Lower leg skin (tissue), 3 donors: ENCODE measurements at regions not wholly inside any gene's neighbourhood (a gene's known extent, or its start where the extent isn't known, plus 50 kb on each side); places are given as distances from the start of the nearest gene placed in this dataset.

ENCODE experiments used
- POLR2A ChIP-seq, 2 donors: fragments of 450-650 bp; IDR thresholded peaks; one replicate each; pipeline ENCODE4 v1.6.1; 2016 to 2017; ENCODE audit warnings: antibody characterized with exemption in 2 of 2, mild to moderate bottlenecking in 1 of 2, moderate library complexity in 1 of 2
- TF ChIP-seq, protein P1 (sequence below), 3 donors: fragments of 450-650 bp; IDR thresholded peaks; one replicate each; pipeline ENCODE4 v1.5.1; 2016; ENCODE audit warnings: antibody characterized with exemption in 3 of 3, mild to moderate bottlenecking in 3 of 3, moderate library complexity in 2 of 3

DNA sequence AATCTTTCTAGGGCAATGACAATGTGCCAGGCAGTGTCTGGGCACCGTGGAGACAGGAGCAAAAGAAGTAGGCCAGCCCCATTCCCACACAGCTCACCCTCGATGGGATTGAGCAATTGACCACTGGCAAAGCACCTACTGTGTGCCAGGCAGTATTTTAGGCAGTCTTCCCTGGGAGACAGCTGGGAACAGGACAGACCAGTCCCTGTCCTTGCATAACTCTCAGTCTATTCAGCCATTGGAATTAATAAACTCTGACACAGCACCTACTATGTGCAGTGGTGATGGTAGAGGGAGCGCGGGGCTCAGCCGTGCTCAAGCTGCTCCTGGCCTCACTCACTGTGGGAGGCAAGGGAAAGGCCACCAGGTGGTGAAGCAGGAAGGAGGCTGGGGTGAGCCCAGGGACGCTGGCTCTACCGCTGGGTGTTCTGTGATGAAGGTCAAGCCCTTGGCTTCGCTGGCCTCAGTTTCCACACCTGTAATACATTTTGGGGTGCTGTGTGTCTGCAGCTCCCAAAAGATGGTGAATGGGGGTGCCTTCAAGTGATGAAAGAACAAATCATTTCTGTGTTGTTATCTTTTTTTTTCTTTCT is 122.3 kb upstream of the PMEPA1 start:
- TF ChIP-seq, protein P1, sequence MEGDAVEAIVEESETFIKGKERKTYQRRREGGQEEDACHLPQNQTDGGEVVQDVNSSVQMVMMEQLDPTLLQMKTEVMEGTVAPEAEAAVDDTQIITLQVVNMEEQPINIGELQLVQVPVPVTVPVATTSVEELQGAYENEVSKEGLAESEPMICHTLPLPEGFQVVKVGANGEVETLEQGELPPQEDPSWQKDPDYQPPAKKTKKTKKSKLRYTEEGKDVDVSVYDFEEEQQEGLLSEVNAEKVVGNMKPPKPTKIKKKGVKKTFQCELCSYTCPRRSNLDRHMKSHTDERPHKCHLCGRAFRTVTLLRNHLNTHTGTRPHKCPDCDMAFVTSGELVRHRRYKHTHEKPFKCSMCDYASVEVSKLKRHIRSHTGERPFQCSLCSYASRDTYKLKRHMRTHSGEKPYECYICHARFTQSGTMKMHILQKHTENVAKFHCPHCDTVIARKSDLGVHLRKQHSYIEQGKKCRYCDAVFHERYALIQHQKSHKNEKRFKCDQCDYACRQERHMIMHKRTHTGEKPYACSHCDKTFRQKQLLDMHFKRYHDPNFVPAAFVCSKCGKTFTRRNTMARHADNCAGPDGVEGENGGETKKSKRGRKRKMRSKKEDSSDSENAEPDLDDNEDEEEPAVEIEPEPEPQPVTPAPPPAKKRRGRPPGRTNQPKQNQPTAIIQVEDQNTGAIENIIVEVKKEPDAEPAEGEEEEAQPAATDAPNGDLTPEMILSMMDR (IDR thresholded peaks at IDR 0.05): no peak
- no peak for TF ChIP-seq POLR2A (IDR thresholded peaks at IDR 0.05)
